DMS 273 treated with DMSO at 0.1 percent for 48 hours (cell line): ENCODE measurements at regions not wholly inside any gene's neighbourhood (a gene's known extent, or its start where the extent isn't known, plus 50 kb on each side); places are given as distances from the start of the nearest gene placed in this dataset.
A peak's percentile ranks its signal among the peaks of the same experiment; 100 is the strongest.

Source experiments
- DNase-seq: peaks from one replicate; lab custom pipeline; 2025; lab: John Stamatoyannopoulos, UW

DNA sequence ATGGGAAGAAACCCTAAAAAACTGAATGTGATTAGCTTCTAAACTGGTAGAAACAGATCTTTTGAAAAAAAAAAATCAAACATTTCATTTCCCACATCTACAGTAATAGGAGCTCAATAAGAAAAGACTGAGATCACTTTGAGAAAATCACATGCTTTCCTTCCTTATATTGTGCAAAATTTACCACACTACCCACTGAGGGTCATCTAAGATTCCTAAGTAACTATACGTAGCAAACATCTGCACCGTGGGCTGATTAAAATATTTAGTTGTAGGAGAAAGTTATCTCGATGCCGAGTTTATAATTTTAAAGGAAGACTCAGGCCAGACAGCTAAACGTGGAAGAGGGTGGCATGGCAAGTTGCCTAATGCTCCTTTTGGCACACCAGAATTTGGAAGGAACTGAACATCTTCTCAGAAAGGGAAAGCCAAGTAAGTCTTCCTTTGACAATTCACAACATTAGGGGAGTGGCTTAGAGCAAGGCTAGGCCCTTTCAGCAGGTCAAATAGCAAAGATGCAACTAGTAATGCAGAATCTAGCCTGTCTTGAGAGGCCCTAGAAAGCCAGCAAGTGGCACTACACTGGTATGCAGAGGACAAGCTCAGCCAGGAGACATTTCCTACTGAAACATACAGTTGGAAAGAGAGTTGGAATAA is 128.0 kb downstream of the TMA16 start:
- DNase-seq, result no peak

DNA sequence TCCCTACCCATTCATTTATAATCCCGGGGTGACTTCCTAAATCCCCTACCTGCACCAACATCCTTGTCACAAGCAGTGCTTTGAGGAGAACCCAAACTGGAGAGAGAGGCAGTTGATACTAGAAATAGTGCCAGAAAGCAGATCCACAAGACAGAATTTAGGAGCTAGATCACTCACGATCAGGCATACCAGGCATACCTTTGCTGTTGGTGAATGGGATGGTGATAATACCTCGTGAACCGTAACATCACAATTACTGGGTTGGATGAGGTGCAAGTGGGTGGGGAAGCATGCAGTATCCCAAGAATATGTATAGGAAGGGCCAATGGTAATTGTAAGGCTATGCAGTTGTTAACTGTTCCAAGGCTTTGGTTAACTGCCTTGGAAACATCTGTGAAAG is 129.3 kb downstream of the TMA16 start:
- DNase-seq, result no peak

DNA sequence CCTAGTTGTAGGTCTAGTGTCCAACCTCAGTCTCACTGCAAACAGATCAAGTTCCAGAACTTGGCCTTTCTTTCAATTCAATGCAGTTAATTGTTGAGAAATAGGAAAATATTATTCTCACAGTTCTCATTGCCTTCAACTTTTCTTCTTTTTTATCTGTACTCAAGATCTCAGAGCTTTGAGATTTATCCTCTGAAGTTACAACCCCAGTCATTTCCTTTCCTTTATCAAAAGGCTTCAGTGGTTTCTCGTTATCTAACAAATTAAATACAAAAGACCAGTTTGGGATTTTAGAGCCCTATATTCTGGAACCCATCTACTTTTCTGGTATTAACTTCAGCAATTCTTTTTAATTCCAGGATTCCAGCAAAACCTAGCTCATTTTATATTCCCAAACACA is 130.2 kb downstream of the TMA16 start:
- DNase-seq, result no peak

DNA sequence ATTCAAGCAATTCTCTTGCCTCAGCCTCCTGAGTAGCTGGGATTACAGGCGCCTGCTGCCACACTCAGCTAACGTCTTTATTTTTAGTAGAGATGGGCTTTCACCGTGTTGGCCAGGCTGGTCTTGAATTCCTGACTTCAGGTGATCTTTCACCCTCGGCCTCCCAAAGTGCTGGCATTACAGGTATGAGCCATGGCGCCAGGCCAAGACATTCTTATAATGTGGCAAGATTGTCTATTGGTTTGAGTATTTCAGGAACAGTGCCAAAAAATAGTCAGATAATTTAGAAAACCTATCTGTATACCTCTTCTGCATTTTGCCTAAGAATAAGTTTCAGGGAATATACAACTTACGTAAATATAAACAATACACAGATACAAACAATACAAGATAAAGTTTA is 136.8 kb downstream of the TMA16 start:
- DNase-seq, result no peak

DNA sequence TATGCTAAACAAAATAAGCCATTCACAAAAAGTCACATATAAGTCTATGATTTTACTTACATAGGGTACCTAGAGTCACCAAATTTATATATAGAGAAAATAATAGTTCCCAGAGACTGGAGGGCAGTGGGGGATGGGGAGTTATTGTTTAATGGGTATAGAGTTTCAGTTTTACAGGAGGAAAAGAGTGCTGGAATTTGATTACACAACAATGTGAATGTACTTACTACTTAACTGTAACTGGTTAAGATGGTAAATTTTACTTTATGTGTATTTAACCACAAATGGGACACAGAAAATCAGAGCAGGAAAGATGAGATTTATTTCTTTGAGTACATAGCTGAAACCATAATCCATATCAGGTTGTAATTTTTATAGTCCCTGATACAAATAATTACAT is 144.4 kb downstream of the TMA16 start:
- no peak for DNase-seq

- DNase-seq, result no peak
These were observed 155.1 kb downstream of the TMA16 start for GRCh38 chr4:163649557-163650091.

DNA sequence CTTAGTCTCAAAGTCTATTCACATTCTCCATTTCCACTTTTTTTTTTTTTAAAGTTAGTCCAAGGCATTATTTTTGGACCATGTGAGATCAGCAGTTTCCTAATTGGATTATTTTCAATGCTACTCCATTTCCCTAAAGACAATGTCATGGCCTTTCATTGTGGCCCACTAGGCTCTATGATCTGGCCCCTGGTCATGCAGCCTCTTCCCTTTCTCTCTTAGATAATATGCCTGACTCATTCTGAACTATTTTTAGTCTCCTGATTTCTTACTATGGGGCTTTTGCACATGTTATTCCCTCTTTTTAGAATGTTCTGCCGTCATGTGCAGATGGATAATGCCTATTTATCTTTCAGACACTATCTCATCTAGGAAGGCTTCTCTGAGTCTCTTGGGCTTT is 157.3 kb downstream of the TMA16 start:
- no peak for DNase-seq

GRCh38 chr4:163654621-163655020 is 160.1 kb downstream of the TMA16 start:
- no peak for DNase-seq

GRCh38 chr4:163660636-163661035 is 166.1 kb downstream of the TMA16 start:
- DNase-seq, result no peak

DNA sequence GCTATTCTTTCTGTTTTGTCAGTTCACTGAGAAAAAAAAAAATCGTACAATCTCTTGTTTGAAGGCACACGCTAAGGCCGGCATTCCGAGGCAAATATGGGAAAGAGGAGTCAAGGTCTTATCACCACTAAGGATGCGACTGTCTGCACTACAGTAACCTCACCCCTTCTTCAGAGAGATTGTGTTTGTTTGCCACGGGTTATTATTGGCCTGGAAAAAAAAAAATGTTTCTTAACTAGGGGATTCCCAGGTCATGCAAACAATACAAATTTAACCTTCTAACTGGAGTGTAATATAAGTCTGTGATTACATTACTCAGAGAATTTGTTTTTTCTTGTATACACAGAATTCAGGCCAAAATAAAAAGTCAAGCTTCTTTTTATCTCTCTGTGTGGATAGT is 168.3 kb downstream of the TMA16 start:
- DNase-seq, result no peak

DNA sequence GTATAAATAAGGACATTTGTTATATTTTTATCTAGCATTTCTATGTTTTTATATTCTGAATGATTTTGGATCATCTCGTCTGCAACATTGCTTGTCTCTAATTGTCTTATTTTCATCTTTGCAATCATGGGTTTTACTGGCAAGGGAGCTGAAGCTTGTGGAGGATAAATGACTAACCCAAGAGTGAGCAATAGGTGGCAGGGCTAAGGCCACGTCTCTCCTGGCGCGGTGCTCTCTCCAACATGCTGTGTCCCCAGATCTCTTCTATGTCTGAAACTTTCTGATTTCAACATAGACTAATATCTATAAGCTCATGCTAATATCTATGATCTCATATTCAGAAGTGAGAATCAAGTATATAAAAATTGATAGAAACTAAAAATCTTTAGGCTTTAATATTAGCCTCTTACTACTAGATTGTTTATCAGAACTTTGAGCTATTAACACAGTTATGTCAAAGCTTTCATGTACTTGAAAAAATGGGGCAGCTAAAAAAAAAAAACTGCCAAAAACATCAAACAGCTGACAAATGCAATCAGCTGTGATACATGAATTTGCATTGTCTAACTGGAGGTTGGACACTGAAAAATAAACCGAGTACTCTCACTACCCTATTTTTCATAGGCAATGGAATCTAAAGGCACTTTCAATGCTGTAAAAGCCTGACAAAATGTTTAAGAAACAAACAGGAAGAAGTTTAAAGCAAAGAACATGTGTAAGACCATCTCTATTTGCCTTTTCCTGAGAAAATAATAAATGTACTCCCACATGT is 169.2 kb downstream of the TMA16 start:
- DNase-seq, result no peak

- DNase-seq, result no peak
These were observed 170.6 kb downstream of the TMA16 start for GRCh38 chr4:163665101-163665500.

DNA sequence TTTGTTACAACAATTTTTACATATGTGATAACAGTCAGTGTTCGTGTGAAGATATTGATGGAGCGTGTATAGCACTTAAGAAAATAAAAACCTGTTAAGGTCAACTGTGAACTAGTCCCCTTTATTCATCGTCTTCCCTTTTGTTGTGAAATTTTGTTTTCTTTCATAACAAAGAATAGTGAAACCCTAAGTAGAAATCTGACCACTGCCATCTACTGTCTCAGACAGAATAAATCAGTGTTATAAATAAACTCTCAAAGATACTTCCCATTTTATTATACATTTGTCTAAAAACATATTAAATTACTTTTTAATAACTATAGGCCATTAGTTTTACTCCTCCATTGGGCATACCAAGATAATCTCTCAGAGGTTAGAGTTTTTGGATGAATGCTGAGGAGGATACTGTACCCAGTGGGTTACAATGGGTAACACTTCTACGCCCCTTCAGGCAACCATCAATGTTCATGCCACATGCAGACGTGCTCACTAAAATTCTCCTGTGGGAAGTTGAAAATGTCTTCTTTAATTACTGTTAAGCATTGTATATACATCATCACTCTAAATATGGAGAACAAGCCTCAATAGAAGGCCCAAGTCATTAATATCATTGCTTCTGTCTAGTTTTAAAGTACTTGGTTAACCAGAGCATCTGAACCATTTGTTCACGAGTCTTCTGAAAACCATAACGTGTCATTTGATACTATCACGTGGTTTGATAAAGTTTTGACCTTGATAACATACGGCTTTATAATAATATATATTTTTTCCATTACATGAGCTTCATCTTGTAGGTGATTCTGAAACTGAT is 171.2 kb downstream of the TMA16 start:
- no peak for DNase-seq

DNA sequence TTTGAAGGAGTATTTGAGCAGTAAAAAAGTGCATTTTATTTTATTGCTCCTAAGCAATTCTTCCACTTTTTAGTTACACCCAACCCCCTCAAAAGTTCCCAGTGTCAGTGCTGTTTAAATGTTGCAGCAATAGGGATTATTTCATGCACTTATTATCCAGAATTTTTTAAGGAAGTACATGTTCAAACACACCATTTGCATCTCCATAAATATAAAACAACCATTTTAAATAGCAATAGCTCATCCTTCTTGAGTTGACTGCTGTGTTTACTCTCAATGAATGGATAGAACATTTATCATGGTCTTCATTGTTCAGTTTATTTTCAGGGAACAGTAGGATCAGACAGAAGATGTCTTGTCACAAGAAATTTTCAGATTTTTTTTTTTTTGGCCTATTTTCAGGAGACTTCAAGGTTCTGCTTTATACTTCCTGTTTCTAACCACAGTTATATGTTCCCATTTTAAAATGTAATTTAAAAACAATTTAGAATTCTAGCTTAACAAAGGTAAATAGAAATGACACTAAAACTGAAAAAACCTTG is 171.9 kb downstream of the TMA16 start:
- DNase-seq, result no peak

GRCh38 chr4:163672751-163673150 is 178.3 kb downstream of the TMA16 start:
- DNase-seq, result no peak

- no peak for DNase-seq
These were observed 179.6 kb downstream of the TMA16 start for GRCh38 chr4:163673848-163674697.

- no peak for DNase-seq
These were observed 184.7 kb downstream of the TMA16 start for GRCh38 chr4:163679189-163679588.

GRCh38 chr4:163680386-163681098 is 186.1 kb downstream of the TMA16 start:
- no peak for DNase-seq

DNA sequence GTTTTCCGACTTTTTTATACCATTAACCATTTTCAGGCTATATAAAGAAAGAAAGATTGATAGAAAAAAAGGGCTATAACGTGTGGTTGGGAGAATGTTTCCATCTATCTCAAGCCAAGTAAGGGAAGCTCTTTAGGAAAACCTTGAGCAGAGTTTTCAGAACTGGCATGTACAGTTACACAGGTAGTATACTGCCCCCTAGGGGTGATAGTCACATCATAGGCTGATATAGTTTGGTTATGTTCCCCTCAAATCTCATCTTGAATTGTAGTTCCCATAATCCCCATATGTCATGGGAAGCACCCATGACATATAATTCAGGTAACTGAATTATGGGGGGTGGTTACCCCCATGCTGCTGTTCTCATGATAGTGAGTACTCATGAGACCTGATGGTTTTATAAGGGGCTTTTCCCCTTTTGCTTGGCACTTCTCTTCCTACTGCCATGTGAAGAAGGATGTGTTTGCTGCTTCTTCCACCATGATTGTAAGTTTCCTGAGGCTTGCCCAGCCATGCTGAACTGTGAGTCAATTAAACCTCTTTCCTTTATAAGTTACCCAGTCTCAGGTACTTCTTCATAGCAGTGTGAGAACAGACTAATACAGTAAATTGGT is 186.8 kb downstream of the TMA16 start:
- peak; percentile 8 for DNase-seq

DNA sequence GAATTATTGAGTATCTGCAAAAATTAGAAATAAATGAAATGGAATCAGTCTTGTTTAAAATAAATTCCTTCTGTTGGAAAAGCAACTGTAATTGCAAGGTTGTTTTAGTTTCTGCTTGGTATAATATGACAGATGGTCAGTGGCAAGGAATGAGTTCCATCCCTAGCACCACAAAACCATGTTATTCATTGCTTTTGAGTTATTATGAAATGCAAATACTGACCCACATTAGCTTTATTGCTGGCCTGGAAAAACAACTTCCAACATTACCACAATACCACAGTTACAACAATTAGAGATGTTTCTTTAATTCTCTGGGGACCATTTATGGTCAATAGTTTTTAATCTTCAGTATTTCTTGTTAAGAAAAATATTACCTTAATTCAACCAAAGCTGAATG is 194.4 kb downstream of the TMA16 start:
- DNase-seq, result no peak
